Colonic mucosa (tissue), 4 donors: ENCODE measurements at regions not wholly inside any gene's neighbourhood (a gene's known extent, or its start where the extent isn't known, plus 50 kb on each side); places are given as distances from the start of the nearest gene placed in this dataset.

Experiments
- DNase-seq: peaks from one replicate; pipeline ENCODE4 v3.0.0-alpha.2; 2020
- H3K27ac ChIP-seq: fragments of 200-600 bp; one replicate; pipeline ENCODE4 v1.8.0; 2021
- H3K27me3 ChIP-seq: fragments of 200-600 bp; one replicate; pipeline ENCODE4 v1.8.0; 2021
- H3K36me3 ChIP-seq: fragments of 200-600 bp; one replicate; pipeline ENCODE4 v1.8.0; 2021
- H3K4me1 ChIP-seq: fragments of 200-600 bp; one replicate; pipeline ENCODE4 v1.8.0; 2021; ENCODE audit warnings: mild to moderate bottlenecking
- H3K4me3 ChIP-seq: fragments of 200-600 bp; one replicate; pipeline ENCODE4 v1.8.0; 2021
- H3K9ac ChIP-seq, 2 donors: one replicate each; pipeline ENCODE4 v1.7.0; 2013; ENCODE audit warnings: control low read depth in 2 of 2, low read depth in 2 of 2, low read length in 2 of 2
- H3K9me3 ChIP-seq: fragments of 200-600 bp; one replicate; pipeline ENCODE4 v1.8.0; 2021
- intact Hi-C: fragments of 100-400 bp; cut with DNase I; formaldehyde crosslinking; loops from one replicate; pipeline ENCODE4 v1.14.1; 2022
- TF ChIP-seq, protein P1 (sequence below): fragments of 200-600 bp; IDR thresholded peaks from one replicate; pipeline ENCODE4 v1.8.0; 2022; ENCODE audit warnings: antibody characterized with exemption, mild to moderate bottlenecking
- donor health status: healthy.
- donor health status: DM: no; HTN: no; CAD: no.
- donor health status: DM: no; HTN: no; CAD: no.

GRCh38 chr4:121217351-121217750 is 53.2 kb upstream of the TNIP3 start:
- Histone ChIP-seq H3K27ac (no peak overlapping the region), H3K9ac (no peak overlapping the region), H3K4me3 (no peak overlapping the region), H3K27me3 (no peaks in the 10 kb centered on the region), H3K36me3 (no peaks in the 10 kb centered on the region), H3K4me1 (no peaks in the 10 kb centered on the region), H3K9me3 (no peaks in the 10 kb centered on the region)
- DNase-seq, result no peak
- intact Hi-C loops, result no loop called here
- TF ChIP-seq, protein P1, sequence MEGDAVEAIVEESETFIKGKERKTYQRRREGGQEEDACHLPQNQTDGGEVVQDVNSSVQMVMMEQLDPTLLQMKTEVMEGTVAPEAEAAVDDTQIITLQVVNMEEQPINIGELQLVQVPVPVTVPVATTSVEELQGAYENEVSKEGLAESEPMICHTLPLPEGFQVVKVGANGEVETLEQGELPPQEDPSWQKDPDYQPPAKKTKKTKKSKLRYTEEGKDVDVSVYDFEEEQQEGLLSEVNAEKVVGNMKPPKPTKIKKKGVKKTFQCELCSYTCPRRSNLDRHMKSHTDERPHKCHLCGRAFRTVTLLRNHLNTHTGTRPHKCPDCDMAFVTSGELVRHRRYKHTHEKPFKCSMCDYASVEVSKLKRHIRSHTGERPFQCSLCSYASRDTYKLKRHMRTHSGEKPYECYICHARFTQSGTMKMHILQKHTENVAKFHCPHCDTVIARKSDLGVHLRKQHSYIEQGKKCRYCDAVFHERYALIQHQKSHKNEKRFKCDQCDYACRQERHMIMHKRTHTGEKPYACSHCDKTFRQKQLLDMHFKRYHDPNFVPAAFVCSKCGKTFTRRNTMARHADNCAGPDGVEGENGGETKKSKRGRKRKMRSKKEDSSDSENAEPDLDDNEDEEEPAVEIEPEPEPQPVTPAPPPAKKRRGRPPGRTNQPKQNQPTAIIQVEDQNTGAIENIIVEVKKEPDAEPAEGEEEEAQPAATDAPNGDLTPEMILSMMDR, result no peak

- H3K36me3 ChIP-seq, result no peaks in the 10 kb centered on the region
- no peak for DNase-seq
- TF ChIP-seq, protein P1, result no peak
- intact Hi-C loops, result no loop called here
- H3K27me3 ChIP-seq, result no peaks in the 10 kb centered on the region
- no peak overlapping the region for H3K9ac ChIP-seq
- H3K4me1 ChIP-seq, result no peaks in the 10 kb centered on the region
- no peak overlapping the region for H3K27ac ChIP-seq
- H3K4me3 ChIP-seq, result no peak overlapping the region
- H3K9me3 ChIP-seq, result no peaks in the 10 kb centered on the region
Measured at GRCh38 chr4:121216461-121216860, 52.3 kb upstream of the TNIP3 start.

DNA sequence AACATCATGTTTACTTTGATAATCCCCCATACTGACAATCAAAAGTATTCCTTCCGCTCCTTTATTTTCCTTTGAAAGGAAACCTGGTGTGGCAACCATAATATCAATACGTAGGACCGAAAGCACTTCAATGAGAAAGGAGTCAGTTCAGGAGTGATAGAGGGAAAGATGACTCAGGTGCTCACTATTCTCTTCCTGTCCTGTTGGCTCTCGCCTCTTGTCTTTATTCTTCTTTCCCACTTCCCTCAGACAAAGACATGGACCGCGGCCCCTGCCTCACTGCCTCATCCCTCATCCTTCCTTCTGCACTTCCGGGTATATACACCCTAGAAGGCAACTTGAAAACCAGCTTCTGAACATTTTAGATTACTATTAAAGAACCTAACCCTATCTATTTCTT is 49.8 kb upstream of the TNIP3 start:
- DNase-seq, result no peak
- H3K4me3 ChIP-seq, result no peak overlapping the region
- H3K4me1 ChIP-seq, result no peaks in the 10 kb centered on the region
- no peak overlapping the region for H3K27ac ChIP-seq
- TF ChIP-seq, protein P1, result no peak
- intact Hi-C loops, result no loop called here
- H3K36me3 ChIP-seq, result no peaks in the 10 kb centered on the region
- no peak overlapping the region for H3K9ac ChIP-seq
- H3K27me3 ChIP-seq, result no peaks in the 10 kb centered on the region
- no peaks in the 10 kb centered on the region for H3K9me3 ChIP-seq
